ENCODE measurements at regions not wholly inside any gene's neighbourhood (a gene's known extent, or its start where the extent isn't known, plus 50 kb on each side); places are given as distances from the start of the nearest gene placed in this dataset.
"Not testable (repeated sequence)": the region's sequence is repeated elsewhere in the genome, so short reads cannot be mapped to it uniquely, and the experiment has no call there.

DNA sequence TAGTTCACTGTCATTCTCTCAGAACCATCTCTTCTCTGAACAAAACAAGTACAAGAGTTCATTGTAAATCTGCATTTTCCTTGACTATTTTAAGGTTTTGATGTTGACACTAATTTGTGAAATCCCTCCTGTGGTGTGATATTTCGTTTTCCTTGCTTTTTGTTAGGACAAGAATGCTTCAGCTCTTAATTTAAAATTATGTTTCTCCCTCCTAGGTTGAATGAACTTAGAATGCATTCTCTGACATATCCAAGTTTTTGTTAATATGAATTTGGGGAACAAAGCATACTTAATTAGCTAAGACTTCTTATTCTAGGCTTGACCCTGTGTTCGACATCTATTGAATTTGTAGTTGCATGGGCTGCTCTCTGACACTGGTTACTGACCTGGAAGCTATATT is 508.7 kb downstream of the FOXD4L5 start:
- not testable (repeated sequence) for TF ChIP-seq BHLHE40 (IDR thresholded peaks at IDR 0.05; ENCODE audit: borderline replicate concordance in 1 of 2, low read depth in 2 of 2, low read length in 1 of 2); POLR2AphosphoS5 (IDR thresholded peaks at IDR 0.05; ENCODE audit: low read length)

All from GM12878 (cell line).